Thyroid gland (tissue), 4 donors: ENCODE measurements at regions not wholly inside any gene's neighbourhood (a gene's known extent, or its start where the extent isn't known, plus 50 kb on each side); places are given as distances from the start of the nearest gene placed in this dataset.

Source experiments
- DNase-seq, 2 donors: peaks; one replicate each; pipeline ENCODE4 v3.0.0-alpha.2; 2019
- H3K27ac ChIP-seq, 3 donors: fragments of 200-600 bp; sonication (generic); 1 replicate in 2 of 3; 2 replicates in 1 of 3; pipeline ENCODE4 v1.5.1; 2016 to 2019; ENCODE audit warnings: mild to moderate bottlenecking in 1 of 3, moderate library complexity in 1 of 3
- H3K27me3 ChIP-seq: fragments of 200-600 bp; sonication (generic); one replicate; pipeline ENCODE4 v1.5.1; 2019
- H3K36me3 ChIP-seq, 2 donors: fragments of 200-600 bp; sonication (generic); one replicate each; pipeline ENCODE4 v1.5.1; 2016 to 2019
- H3K4me1 ChIP-seq, 2 donors: fragments of 200-600 bp; sonication (generic); one replicate each; pipeline ENCODE4 v1.5.1; 2017 to 2019
- H3K4me3 ChIP-seq, 3 donors: fragments of 200-600 bp; sonication (generic); replicated peaks in 1 of 3; 1 replicate in 2 of 3; 2 replicates in 1 of 3; pipeline ENCODE4 v1.5.1; 2016; ENCODE audit warnings: mild to moderate bottlenecking in 1 of 3
- H3K9me3 ChIP-seq: fragments of 200-600 bp; sonication (generic); one replicate; pipeline ENCODE4 v1.5.1; 2017
- CTCF ChIP-seq, 6 experiments: fragments of 200-600 bp in 3 of 6; fragments of 450-650 bp in 3 of 6; sonication (generic) in 3 of 6; IDR thresholded peaks; one replicate each; pipeline ENCODE4 v1.5.1; 2016 to 2019; ENCODE audit warnings: antibody characterized with exemption in 6 of 6, mild to moderate bottlenecking in 2 of 6, inconsistent platforms in 1 of 6, moderate library complexity in 1 of 6
- POLR2A ChIP-seq, 2 donors: fragments of 450-650 bp; IDR thresholded peaks; one replicate each; pipeline ENCODE4 v1.6.1; 2017; ENCODE audit warnings: antibody characterized with exemption in 2 of 2, mild to moderate bottlenecking in 2 of 2, moderate library complexity in 1 of 2
- WGBS, 2 donors: methylation state at CpG; one replicate each; pipeline ENCODE4 v1.1.5; 2017; 5-methylcytosine and 5-hydroxymethylcytosine counted together
- intact Hi-C: fragments of 100-400 bp; cut with DNase I; formaldehyde crosslinking; loops from one replicate; pipeline ENCODE4 v1.15.1; 2023

GRCh38 chr4:13701937-13702446 is 74.5 kb upstream of the BOD1L1 start:
- Histone ChIP-seq H3K27me3 (no peaks in the 10 kb centered on the region), H3K27ac (no peak overlapping the region), H3K36me3 (no peaks in the 10 kb centered on the region), H3K9me3 (no peaks in the 10 kb centered on the region), H3K4me3 (no peak overlapping the region), H3K4me1 (no peaks in the 10 kb centered on the region)
- intact Hi-C loops = no loop called here
- DNase-seq = no peak
- TF ChIP-seq CTCF (IDR thresholded peaks at IDR 0.05) = no peak
- no peak for TF ChIP-seq POLR2A (IDR thresholded peaks at IDR 0.05)
- WGBS, 2 donors = 82% methylated on average over 2 of the region's 2 CpGs

GRCh38 chr4:13703096-13703495 is 75.6 kb upstream of the BOD1L1 start:
- TF ChIP-seq POLR2A (IDR thresholded peaks at IDR 0.05) = no peak
- TF ChIP-seq CTCF (IDR thresholded peaks at IDR 0.05) = no peak
- Histone ChIP-seq H3K4me1 (no peaks in the 10 kb centered on the region), H3K4me3 (no peak overlapping the region), H3K36me3 (no peaks in the 10 kb centered on the region), H3K27ac (no peak overlapping the region), H3K27me3 (no peaks in the 10 kb centered on the region), H3K9me3 (no peaks in the 10 kb centered on the region)
- intact Hi-C loops = no loop called here
- DNase-seq = no peak
- 86 to 88% methylated on average over 10 of the region's 10 CpGs for WGBS, 2 donors

GRCh38 chr4:13704035-13704434 is 76.5 kb upstream of the BOD1L1 start:
- no peak for TF ChIP-seq POLR2A (IDR thresholded peaks at IDR 0.05)
- no peak for TF ChIP-seq CTCF (IDR thresholded peaks at IDR 0.05)
- Histone ChIP-seq H3K4me3 (no peak overlapping the region), H3K9me3 (no peaks in the 10 kb centered on the region), H3K27me3 (no peaks in the 10 kb centered on the region), H3K4me1 (no peaks in the 10 kb centered on the region), H3K36me3 (no peaks in the 10 kb centered on the region), H3K27ac (no peak overlapping the region)
- WGBS, 2 donors = 64 to 67% methylated on average over 2 of the region's 2 CpGs
- no peak for DNase-seq
- intact Hi-C loops = no loop called here

- no peak for TF ChIP-seq POLR2A (IDR thresholded peaks at IDR 0.05)
- no peak for TF ChIP-seq CTCF (IDR thresholded peaks at IDR 0.05)
- H3K27ac ChIP-seq = no peak overlapping the region
- intact Hi-C loops = no loop called here
These were observed 77.2 kb upstream of the BOD1L1 start for GRCh38 chr4:13704761-13705160.

GRCh38 chr4:13705521-13706041 is 78.1 kb upstream of the BOD1L1 start:
- Histone ChIP-seq H3K9me3 (no peaks in the 10 kb centered on the region), H3K4me1 (no peaks in the 10 kb centered on the region), H3K36me3 (no peaks in the 10 kb centered on the region), H3K4me3 (no peak overlapping the region), H3K27ac (no peak overlapping the region), H3K27me3 (no peaks in the 10 kb centered on the region)
- no peak for TF ChIP-seq POLR2A (IDR thresholded peaks at IDR 0.05)
- no peak for TF ChIP-seq CTCF (IDR thresholded peaks at IDR 0.05)
- DNase-seq = peak; percentile 9 to 23
- 57 to 72% methylated on average over 9 of the region's 9 CpGs for WGBS, 2 donors
- intact Hi-C loops = no loop called here

More at GRCh38 chr4:13704761-13705160, 77.2 kb upstream of the BOD1L1 start:
- Histone ChIP-seq H3K4me3 (no peak overlapping the region), H3K9me3 (no peaks in the 10 kb centered on the region), H3K36me3 (no peaks in the 10 kb centered on the region), H3K4me1 (no peaks in the 10 kb centered on the region), H3K27me3 (no peaks in the 10 kb centered on the region)
- no peak for DNase-seq
